GM19025 (cell line): ENCODE measurements at regions not wholly inside any gene's neighbourhood (a gene's known extent, or its start where the extent isn't known, plus 50 kb on each side); places are given as distances from the start of the nearest gene placed in this dataset.
"Not testable (repeated sequence)": the region's sequence is repeated elsewhere in the genome, so short reads cannot be mapped to it uniquely, and the experiment has no call there.

Experiments used
- ATAC-seq: cut with Tn5 transposase; IDR thresholded peaks from one replicate; pipeline ENCODE4 v1.9.1; 2021; ENCODE audit warnings: mild to moderate bottlenecking, low read depth, moderate library complexity; ENCODE audit not compliant: unreplicated experiment

DNA sequence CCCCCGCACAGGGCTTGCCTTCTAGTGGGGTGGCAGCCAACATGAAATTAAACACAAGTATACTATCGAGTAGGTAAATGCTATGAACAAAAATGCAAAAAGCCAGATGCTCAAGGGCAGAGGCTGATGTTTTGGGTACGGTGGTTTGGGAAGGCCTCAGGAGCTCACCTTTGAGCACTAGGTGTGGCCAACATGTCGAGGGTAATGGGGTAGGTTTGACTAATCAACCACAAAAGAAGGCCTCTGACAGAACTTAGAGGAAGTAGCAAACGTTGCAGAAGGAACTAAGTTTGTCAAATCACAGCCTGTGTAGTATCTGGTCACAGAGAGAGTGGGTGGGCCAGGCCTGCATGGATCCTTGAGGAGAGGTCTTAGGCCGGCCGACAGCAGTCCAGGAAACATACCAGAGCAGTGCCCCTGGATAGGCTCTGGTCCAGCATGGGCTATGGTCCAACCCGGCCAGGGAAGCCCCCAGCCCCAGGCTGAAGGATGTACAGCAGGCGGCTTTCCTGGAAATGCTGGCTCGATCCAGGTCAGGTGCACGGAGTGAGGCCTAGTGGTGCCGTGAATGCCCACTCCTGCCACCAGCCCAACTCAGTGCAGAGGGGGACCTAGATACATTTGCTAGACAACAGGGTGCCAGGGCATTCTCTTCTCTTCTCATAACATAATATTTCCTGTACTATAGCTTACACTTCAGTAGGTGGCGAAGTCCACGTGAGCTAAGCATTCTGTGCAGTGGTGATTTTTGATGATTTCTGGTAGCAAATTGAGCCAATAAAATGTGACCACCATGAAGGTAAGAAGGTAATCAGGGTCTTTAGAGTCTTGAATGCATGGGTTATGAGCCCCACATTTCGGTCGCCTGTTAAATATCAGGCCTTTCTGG lies 56.3 kb upstream of the CD93 start:
- ATAC-seq = no peak

DNA sequence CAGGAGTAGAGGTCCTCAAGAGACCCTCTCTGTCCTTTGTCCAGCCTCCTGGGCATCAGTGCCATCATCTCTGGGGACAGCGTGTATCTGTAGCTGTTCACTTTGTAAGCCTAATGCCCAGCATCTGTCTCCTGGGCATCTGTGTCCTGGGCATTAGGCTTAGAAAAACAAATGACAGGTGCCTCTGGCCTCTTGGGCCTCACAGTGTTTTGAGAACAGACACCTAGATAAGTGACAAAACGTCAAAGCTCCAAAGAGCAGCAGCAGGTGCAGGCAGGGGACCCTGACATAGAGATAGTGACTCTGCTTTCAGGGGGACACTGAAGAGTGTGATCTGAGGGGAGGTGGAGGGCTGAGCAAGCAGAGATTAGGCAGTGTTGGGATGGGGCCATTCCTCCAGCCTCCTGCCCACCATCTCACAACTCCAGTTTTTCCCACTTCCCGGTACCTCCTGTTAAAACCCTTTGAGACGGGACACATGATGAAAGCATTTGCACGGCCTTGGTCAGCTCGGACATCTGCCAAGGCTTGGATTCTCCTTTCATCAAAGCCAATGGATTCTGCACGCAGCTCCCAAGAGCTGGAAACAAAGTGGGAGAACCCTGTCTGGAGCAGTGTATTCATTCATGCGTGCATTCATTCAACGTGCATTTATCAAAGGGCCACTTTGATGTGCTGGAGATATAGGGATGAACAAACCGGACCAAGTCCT lies 55.5 kb upstream of the CD93 start:
- no peak for ATAC-seq

DNA sequence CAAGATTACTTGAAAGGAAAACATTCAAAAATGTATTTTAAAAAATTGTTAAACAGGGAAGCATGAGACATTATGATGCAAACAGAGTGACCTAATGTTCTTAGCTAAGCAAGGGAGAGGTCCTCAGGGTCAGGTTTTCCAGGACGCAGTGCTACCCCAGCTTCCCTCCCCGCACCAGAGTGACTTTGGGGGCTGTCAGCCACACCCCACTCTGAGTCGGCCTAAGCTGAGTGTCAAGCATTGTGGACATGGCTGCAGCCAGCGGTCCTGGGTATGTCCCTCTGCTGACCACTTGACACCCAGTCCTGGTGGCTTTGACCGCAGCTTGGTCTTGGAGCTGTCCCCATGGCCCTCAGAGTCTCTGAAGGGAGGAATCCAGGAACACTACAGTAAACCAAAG lies 54.9 kb upstream of the CD93 start:
- no peak for ATAC-seq

DNA sequence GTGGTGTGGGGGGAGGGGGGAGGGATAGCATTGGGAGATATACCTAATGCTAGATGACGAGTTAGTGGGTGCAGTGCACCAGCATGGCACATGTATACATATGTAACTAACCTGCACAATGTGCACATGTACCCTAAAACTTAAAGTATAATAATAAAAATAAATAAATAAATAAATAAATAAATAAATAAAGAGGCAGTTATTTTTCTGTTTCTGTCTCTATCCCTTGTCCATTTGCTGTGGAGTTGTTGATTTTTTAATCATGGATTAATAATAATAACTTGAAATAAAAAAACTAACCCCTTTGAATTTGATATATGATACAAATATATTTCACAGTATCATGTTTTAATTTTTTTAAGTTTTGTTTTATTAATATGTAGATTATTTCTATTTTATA lies 53.9 kb upstream of the CD93 start:
- not testable (repeated sequence) for ATAC-seq

DNA sequence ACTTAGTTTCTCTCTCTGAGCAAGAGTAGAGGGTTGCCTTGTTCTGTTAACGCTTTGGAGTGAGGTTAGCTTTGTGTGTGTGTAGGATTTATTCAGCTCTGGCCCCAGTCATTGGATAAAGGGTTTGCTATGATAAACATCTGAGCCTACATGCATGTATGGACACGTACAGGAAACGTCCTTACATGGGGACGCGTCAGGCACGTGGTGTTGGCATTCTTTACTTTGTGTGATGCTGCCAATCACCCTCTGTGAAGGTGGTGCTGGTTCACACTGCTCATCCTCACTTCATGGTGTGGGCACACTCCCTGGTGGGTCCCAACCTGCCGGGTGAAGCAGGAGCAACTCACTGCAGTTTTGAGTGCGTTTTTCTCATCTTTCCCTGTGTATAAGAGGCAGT lies 53.4 kb upstream of the CD93 start:
- no peak for ATAC-seq

DNA sequence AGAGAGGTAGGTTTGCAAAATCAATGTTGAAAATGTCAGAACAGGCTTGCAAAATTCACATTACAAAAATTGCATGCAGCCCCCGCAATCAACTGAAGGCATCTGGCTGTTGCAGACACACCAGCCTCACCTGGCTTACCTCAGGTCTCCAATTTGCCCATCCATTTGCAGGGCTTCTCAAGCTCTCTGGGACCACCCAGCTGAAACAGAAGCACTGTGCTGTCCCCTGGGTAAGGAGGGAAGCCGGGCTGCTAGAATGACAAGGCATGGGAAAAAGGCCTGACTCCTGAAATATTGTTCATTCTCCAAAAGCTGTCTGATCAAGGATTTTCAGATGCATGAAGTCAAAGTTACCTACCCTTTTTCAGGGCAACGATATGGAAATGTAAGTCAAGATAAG lies 52.6 kb upstream of the CD93 start:
- ATAC-seq = no peak

DNA sequence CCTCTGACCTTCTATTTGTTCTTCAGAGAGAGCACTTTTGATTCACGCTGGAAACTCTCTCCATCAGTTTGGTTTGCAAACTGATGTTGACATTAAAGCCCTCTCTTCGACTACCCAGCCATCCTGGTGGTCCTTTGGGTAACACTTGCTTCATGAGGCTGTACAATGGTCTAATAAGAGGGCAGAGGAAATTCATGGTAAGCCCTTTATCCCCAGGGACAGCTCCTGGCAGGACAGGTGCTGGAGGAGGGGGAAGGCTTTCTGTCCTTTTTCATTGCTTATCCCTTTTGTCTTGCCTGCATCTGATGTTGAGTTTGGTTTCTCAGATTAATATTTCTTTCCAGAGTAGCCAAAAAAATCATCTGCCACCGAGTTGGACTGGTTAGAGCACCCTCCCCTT lies 52.1 kb upstream of the CD93 start:
- no peak for ATAC-seq

DNA sequence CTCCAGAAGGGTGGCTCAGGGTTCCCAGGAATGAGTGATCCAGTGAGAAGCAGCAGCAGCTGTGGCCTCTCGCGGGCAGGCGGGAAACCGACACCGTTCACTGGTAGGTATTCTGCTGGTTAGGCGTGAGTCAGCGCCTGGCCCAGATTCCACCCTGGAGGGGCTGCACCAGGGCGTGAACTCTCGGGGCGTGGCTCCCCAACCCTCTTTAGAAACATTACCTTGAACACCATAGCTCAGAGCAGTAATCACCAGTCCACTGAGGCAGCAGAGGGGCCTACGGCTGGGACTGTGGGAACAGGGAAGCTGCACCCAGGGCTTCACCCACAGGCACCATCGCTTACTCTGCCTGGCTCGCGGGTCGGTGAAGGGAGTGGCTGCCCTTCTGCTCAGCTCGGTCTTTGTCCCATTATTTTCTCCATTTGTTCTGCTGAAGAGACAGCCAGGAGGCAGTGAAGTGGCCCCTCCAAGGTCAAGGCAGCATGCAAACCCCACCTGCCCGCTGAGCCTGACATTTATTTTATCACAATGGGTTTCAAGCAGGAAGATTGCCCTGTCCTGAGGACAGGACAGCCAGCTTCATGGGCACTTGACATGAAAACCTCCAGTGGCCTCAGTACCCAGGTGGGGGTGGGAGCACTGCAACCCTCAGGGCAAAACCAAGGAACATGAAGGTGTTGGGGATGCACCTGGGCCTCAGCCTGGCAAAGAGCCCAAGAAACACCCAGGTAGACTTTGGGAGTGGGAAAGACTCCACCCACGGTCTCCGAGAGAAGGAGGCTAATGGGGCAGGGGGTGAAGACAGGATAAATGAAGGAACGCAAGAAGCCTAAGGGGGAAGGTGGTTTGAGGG lies 51.0 kb upstream of the CD93 start:
- no peak for ATAC-seq

DNA sequence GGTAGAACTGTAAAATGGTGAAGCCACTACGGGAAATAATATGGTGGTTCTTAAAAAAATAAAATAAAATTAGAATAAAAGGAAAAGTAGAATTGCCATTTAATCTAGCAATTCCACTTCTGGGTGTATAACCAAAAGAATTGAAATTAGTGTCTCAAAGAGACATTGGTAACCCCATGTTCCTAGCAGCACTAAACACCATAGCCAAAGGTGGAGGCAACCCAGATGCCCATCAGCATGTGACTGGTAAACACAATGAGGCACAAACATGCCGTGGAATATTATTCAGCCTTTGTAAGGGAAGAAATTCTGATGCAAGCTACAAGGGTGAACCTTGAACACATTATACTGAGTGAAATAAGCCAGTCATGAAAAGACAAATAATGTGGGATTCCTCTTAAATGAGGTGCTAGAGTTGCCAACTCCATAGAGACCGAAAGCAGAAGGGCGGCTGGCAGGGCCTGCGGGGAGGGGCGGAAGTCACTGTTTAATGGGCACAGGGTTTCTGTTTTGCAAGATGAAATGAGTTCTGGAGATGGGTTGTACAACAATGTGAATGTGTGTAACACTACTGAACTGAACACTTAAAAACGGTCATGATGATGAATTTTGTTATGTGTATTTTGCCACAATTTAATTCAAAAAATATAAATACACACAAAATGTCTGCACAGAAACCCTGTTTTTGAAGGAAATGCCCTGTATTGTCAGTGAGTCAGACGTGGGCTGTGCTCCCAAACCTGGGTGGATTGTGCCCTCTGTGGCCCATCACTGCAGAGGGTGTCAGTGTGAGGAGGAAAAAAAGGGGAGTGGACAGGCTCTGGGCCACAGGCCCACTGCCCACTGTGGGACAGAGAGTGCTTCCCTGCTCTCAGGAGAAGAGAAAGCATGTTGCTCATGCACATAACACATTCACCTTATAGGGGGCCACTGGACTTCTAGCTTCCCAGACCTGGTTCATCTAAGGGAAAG lies 49.6 kb upstream of the CD93 start:
- no peak for ATAC-seq
